ENCODE measurements at regions not wholly inside any gene's neighbourhood (a gene's known extent, or its start where the extent isn't known, plus 50 kb on each side); places are given as distances from the start of the nearest gene placed in this dataset.

DNA sequence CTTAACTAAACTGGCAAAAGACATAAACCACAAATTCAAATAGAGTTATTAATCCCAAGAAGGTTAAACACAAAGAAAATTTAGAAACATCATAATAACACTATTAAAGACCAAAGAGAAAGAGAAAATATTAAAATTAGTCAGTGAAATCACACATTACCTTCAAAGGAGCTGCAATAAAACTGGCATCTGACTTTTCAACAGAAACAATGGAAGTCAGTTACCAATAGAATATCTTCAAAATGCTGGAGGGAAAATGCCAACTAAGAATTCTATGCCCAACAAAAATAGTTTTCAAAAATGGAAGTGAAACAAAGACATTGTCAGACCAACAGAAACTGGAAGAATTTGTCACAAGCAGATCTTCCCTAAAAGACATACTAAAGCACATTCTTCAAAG lies 68.7 kb upstream of the RNF7 start:
- no peak for DNase-seq (ENCODE audit: low spot score)

DNA sequence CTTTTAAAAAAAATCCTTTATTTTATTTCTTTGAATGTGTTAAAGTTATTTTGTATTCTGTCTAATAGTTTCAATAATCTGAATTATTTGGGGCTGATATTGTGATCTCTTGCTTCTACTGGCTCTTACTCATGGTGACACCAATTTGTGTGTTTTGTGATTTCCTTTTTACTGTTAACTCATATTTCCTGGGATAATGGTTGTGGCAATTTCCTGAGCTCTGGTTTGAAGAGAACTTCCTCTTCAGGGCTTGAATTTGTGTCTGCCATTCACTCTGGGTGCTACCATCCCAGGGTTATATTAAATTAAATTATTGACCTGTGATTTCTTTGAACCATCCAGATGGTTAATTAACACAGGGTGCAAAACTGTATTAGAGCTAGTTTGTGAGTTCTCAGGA lies 60.4 kb upstream of the RNF7 start:
- DNase-seq (ENCODE audit: low spot score), result peak; percentile 63

GRCh38 chr3:141680620-141681389 lies 57.3 kb upstream of the RNF7 start:
- peak; percentile 96 for DNase-seq (ENCODE audit: low spot score)

- no peak for DNase-seq (ENCODE audit: low spot score)
These were observed 56.7 kb upstream of the RNF7 start for GRCh38 chr3:141681390-141681780.

- no peak for DNase-seq (ENCODE audit: low spot score)
These were observed 56.1 kb upstream of the RNF7 start for GRCh38 chr3:141682007-141682406.

- DNase-seq (ENCODE audit: low spot score), result no peak
These were observed 55.2 kb upstream of the RNF7 start for GRCh38 chr3:141682921-141683320.

GRCh38 chr3:141684758-141685157 lies 53.3 kb upstream of the RNF7 start:
- DNase-seq (ENCODE audit: low spot score), result no peak

DNA sequence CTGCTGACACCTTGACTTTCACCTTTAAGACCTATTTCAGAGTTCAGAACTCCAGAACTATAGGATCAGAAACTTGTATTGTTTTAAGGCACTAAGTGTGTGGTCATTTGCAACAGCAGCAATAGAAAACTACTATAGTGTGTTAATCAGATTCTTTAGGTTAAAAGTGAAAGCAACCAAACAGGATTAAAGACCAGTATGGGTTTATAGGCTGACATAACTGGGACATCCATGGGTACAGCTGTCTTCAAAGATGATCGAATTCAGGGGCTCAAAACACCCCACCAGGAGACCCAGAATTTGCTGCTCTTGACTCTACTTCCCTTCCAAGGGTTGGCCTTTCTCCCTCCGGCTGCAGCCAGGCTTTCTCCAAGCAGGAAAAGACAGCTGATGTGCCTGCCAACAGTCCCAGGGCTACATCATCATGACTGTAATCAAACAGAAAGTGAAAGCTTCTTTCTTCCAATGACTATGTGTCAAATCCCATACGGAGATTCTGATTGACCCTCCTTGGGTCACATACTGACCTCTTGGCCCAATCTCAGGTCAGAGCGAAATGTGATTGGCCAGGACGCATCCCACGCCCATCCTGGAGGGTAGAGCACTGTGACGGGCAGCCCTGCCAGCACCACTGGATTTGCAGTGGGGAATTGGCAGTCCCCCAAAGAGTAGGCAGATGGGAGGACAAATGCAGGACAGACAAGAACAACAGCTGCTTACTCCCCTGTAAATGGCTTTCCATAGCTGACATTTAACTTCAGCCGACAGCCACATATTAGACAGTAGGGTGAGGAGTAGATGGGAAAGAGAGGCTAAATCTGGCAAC lies 51.4 kb upstream of the RNF7 start:
- DNase-seq (ENCODE audit: low spot score), result peak; percentile 75
